ENCODE measurements at regions not wholly inside any gene's neighbourhood (a gene's known extent, or its start where the extent isn't known, plus 50 kb on each side); places are given as distances from the start of the nearest gene placed in this dataset.

DNA sequence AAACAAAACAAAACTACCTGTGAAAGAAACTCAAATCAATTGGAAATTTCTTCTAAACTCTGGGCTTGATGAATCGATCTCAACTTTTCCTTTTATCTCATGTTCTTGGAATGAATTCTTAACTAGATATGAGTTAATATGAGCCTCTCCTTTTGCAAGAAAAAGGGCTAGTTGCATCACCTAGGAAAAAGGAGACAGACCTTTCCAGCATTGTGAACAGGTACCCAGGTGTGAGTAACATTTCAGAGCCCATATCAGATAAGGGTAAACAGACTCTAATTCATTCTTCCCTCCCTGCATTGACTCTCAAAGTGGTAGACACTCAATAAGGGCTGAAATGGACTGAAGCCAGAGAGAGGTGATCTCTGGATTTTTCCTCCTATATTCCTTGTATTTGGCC is 103.8 kb upstream of the AGR3 start:
- DNase-seq: no peak
- ChIA-PET CTCF (interaction anchor here (1.3 kb wide), 1 partner anchor 316 kb away, joined by 5 read pairs; no protein-coding TSS in a partner anchor), POLR2A (no interaction called here)
- H3K36me3 Mint-ChIP-seq (ENCODE audit: low read depth): no peaks in the 10 kb centered on the region
- peaks cover 7% of the 10 kb centered on the region for H3K4me1 Mint-ChIP-seq
- H3K4me3 Mint-ChIP-seq: no peak overlapping the region
- peaks cover 6% of the 10 kb centered on the region for H3K27me3 Mint-ChIP-seq
- no peak overlapping the region for H3K27ac Mint-ChIP-seq
- H3K9me3 Mint-ChIP-seq: no peaks in the 10 kb centered on the region

DNA sequence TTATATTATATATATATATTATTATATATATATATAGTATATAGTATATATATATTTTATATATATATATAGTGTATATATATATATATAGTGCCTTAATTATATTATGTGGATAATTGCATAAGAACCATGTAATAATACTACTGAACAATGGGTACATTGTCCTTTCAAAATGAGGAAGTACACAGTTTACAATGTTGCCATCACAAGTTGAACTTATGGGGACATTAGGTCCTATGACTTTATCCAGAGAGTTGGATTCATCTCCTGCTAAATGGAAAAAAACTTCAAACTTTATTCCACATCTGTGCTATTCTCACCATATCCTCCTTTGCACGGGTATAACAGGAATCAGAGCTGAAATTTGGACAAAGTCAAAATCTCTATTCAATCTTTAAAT is 105.0 kb upstream of the AGR3 start:
- no peak for DNase-seq
- Mint-ChIP-seq H3K27ac (no peak overlapping the region), H3K4me1 (peaks cover 7% of the 10 kb centered on the region), H3K4me3 (no peak overlapping the region), H3K36me3 (ENCODE audit: low read depth) (no peaks in the 10 kb centered on the region), H3K9me3 (no peaks in the 10 kb centered on the region), H3K27me3 (peaks cover 2% of the 10 kb centered on the region)
- ChIA-PET CTCF (no interaction called here), POLR2A (interaction anchor here (0.8 kb wide), 1 partner anchor 313 kb away, joined by 3 read pairs; no protein-coding TSS in a partner anchor)

DNA sequence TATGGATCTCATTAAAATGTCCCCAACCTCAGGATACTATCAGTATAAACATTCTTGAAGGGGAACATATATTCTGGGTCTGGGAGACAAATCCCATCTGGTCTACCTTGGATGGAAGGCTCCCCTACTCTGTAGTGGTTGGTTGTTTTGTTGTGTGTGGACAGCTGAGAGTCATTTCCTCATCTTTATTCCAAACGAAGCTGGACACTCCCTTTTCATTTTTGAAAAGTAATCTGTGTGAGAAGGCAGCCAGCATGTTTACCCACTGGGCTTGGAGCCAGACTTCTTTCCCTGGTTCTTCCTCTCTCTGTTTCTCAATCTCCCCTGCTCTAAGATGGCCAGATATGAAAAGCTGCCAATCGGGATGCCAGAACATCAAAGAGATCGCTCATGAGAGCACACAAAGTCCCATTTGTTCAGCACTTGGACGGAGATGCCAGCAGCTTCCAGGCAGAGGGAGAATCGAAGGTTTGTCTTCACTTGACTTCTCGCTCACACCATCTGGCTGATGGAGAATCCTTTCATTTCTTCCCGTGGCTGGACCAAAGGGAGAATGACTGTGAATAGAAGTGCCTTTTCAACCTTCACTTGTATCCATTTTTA is 108.1 kb upstream of the AGR3 start:
- Mint-ChIP-seq H3K27me3 (peaks cover 3% of the 10 kb centered on the region), H3K4me3 (no peak overlapping the region), H3K27ac (no peak overlapping the region), H3K9me3 (peaks cover under 1% of the 10 kb centered on the region), H3K4me1 (no peaks in the 10 kb centered on the region), H3K36me3 (ENCODE audit: low read depth) (no peaks in the 10 kb centered on the region)
- DNase-seq: no peak
- ChIA-PET CTCF (interaction anchor here (2.1 kb wide), 1 partner anchor 20 kb away, joined by 7 read pairs; no protein-coding TSS in a partner anchor), POLR2A (no interaction called here)

DNA sequence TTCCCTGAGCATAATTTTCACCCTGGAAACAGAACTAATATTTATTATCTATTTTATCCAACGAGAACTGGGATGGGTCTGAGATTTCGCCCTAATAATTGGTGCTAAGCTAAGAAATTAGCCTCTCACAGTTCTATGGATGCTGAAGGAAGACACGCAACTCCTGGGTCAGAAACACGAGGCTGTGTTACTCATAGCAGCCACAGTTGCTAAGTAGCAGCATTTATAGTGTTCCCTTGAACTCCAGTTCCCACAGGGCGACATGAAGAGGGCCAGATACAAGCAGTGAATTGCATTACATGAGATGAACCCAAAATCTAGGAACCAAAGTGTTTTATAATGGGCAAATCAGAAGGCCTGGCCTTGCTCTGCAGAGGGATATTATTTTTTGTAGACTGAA is 109.8 kb upstream of the AGR3 start:
- CTCF ChIA-PET: no interaction called here
- Mint-ChIP-seq H3K4me3 (no peak overlapping the region), H3K27me3 (peaks cover 3% of the 10 kb centered on the region)

DNA sequence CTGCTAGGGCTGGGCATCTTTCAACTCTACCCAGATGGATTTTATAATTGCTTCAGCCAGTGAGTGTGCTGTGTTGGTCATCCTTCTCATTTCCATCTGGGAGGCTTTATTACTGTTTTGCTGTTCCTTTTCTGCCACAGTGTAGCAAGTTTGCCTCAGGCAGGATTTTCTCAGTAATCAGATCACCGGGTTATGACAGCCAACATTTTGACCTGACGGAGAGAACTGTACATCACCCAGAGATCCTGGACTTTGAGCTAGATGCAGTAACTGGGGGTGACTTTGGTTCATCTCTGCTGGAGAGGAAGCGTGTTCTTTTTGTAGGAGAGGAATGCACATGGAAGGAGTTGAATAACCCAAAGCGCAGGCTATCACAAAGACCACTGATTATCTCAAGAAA is 111.8 kb upstream of the AGR3 start:
- no peak for DNase-seq
- H3K36me3 Mint-ChIP-seq (ENCODE audit: low read depth): peaks cover 18% of the 10 kb centered on the region
- H3K27ac Mint-ChIP-seq: no peak overlapping the region
- H3K4me1 Mint-ChIP-seq: peaks cover 4% of the 10 kb centered on the region
- H3K9me3 Mint-ChIP-seq: peaks cover 24% of the 10 kb centered on the region
- no peak overlapping the region for H3K4me3 Mint-ChIP-seq
- ChIA-PET POLR2A (no interaction called here), CTCF (interaction anchor here (1.0 kb wide), 1 partner anchor 11 kb away, joined by 6 read pairs; no protein-coding TSS in a partner anchor)
- peaks cover 3% of the 10 kb centered on the region for H3K27me3 Mint-ChIP-seq

More for the DNA sequence above, 109.8 kb upstream of the AGR3 start:
- Mint-ChIP-seq H3K27ac (no peak overlapping the region), H3K4me1 (no peaks in the 10 kb centered on the region), H3K9me3 (peaks cover 10% of the 10 kb centered on the region), H3K36me3 (ENCODE audit: low read depth) (peaks cover 4% of the 10 kb centered on the region)
- DNase-seq: no peak
- POLR2A ChIA-PET: no interaction called here

DNA sequence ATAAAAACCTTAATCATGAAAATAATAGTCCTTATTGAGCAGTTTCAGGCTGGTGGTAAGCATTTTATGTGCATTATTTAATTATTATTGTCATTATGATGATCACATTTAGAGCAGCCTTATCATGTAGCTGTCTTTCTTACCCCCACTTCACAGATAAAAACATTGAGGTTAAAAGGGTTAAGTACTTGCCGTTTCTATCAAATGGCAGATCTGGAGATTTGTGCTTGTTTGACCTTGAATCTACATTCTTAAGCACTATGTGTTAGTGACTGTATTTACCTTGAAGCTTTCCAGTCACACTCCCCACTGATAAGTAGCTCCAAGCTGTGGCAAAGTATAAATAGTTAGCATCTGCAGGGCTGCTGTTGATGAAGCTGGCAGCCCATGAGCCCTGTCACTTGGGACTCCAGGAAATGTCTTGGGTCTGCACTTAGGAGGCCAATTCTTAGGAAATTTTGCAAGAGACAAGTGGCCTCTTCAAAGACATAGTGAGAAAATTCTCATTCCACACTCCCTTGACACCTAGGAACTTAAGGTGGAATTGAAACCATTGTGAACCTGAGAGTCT is 116.8 kb upstream of the AGR3 start:
- ChIA-PET CTCF (interaction anchor here (1.2 to 1.9 kb wide), 2 partner anchors 15 to 17 kb away, joined by 4 to 17 read pairs; no protein-coding TSS in a partner anchor), POLR2A (interaction anchor here (1.4 to 2.1 kb wide), 2 partner anchors 21 to 263 kb away, joined by 4 to 8 read pairs; no protein-coding TSS in a partner anchor)
- Mint-ChIP-seq H3K27ac (no peak overlapping the region), H3K9me3 (peaks cover 24% of the 10 kb centered on the region), H3K4me1 (peaks cover 23% of the 10 kb centered on the region), H3K4me3 (no peak overlapping the region), H3K27me3 (no peaks in the 10 kb centered on the region), H3K36me3 (ENCODE audit: low read depth) (peaks cover 24% of the 10 kb centered on the region)
- DNase-seq: no peak

DNA sequence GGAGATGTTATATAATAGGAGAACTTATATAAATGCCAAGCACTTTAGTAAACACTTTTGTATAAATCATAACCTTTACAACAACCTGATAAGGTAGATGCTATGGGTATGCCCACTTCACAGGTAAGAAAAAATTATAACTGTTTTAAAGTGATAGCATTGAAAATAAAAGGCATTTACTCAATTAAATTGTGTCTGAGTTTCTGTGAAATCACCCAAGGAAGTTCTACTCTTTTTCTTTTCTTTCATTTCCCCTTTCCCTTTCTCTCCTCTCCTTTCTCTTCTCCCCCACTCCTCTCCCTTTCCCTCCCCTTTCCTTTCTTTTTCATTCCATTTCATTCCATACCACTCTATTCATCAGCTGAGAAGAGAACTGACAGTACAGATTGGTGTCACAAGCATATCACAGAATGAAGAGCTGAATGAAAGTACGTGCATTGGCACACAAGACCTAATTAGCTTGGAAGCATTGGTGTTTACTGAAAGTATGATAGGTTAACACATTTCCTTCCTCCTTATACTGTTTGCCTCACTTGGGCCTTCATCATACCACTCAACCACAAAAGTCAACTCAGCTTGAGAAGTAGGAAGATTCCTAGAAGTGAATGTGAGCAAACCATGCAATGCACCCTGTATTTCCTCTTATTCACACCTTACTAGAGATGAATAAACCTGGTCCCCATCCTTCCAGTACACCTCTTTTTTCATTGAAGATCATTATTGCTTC is 117.9 kb upstream of the AGR3 start:
- Mint-ChIP-seq H3K27me3 (peaks cover 3% of the 10 kb centered on the region), H3K4me3 (peak overlapping the region; percentile 66), H3K27ac (peak overlapping the region; percentile 85), H3K36me3 (ENCODE audit: low read depth) (peaks cover 24% of the 10 kb centered on the region), H3K4me1 (peaks cover 23% of the 10 kb centered on the region), H3K9me3 (peaks cover 24% of the 10 kb centered on the region)
- DNase-seq: peak; percentile 33
- CTCF ChIA-PET: interaction anchor here (1.0 to 1.9 kb wide), 4 partner anchors 9 to 16 kb away, joined by 3 to 17 read pairs (median 6); no protein-coding TSS in a partner anchor
- POLR2A ChIA-PET: interaction anchor here (0.6 to 2.1 kb wide), 8 partner anchors 11 to 307 kb away, joined by 3 to 8 read pairs (median 4); partner anchors contain the start of gene AHR

DNA sequence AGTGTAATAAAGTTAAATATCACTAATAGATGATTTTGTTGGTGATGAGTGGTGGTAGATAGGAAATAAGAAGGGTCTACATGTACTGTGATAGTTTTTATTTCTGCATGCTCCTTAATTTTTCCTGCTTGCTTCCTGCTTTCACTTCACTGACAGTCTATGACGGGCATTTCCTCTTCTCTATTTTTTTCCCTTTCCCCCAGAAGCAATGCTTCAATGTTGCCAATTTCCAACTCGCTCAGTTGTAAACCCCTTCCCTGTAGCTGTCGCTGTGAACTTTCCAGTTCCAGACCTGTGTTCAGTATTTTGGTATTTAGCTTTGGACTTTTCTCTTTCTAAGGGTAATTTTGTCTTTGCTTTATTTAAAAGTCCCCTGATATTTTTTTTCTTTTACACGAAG is 123.5 kb upstream of the AGR3 start:
- Mint-ChIP-seq H3K4me1 (peaks cover 25% of the 10 kb centered on the region), H3K27ac (no peak overlapping the region), H3K27me3 (peaks cover 3% of the 10 kb centered on the region), H3K4me3 (no peak overlapping the region), H3K9me3 (no peaks in the 10 kb centered on the region), H3K36me3 (ENCODE audit: low read depth) (peaks cover 7% of the 10 kb centered on the region)
- DNase-seq: no peak
- CTCF ChIA-PET: interaction anchor here (1.1 kb wide), 1 partner anchor 15 kb away, joined by 3 read pairs; no protein-coding TSS in a partner anchor
- POLR2A ChIA-PET: no interaction called here

DNA sequence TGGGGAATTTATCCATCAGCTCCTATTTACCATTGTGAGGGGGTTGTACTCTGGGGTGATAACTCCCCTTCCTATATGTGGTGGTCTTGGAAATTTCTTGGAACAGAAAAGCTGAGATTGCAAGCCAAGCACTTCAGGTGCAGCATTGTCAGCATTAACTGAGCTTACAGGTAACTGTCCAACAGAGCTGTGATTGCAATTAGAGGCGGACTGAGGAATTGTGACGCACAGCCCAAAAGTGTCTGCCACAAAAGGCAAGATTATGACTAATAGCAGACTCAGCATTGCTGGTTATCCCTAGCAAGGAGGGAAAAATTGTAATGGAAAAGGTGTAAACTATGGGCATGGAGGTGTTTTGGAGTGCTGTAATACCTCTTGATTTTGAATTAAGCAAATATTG is 126.1 kb upstream of the AGR3 start:
- DNase-seq: no peak
- Mint-ChIP-seq H3K27me3 (peaks cover 3% of the 10 kb centered on the region), H3K4me1 (peaks cover 32% of the 10 kb centered on the region), H3K4me3 (no peak overlapping the region), H3K36me3 (ENCODE audit: low read depth) (peaks cover 6% of the 10 kb centered on the region), H3K27ac (no peak overlapping the region), H3K9me3 (no peaks in the 10 kb centered on the region)
- CTCF ChIA-PET: interaction anchor here (1.5 to 4.6 kb wide), 7 partner anchors 8 to 297 kb away, joined by 4 to 23 read pairs (median 7); no protein-coding TSS in a partner anchor
- POLR2A ChIA-PET: interaction anchor here (1.1 kb wide), 1 partner anchor 15 kb away, joined by 3 read pairs; no protein-coding TSS in a partner anchor

DNA sequence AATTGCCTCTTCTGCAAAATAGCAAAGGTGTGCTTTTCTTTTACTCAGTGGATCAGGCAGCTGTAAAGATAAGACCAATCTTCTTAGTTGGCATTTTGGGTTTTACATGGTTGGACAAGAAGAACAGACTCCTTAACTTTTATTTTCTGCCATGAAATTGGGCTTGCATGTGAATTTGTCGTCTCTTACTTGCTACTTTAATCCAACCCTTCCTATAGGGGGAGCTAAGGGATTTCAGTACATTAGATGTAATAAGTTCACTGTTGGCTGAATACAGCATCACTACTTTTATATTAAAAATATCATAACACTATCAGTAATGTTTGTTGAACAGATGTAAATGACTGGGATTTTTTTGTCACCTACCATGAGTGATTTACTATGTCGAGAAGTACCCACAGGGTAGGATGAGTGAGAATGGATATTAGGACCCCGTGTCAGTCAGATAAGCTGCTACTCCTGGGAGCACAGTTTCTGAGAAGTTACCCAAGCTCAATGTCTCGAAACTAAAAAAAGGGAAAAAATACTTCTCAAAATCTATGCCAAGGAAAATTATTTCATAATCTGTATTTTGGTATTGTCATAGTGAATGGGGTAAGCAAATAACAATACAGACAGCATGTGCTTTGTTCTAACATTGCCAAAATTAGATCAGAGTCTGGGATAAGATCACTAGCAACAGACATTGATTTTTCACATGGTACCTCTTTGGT is 127.4 kb upstream of the AGR3 start:
- H3K4me1 Mint-ChIP-seq: peaks cover 33% of the 10 kb centered on the region
- peaks cover 1% of the 10 kb centered on the region for H3K27me3 Mint-ChIP-seq
- H3K36me3 Mint-ChIP-seq (ENCODE audit: low read depth): peaks cover 10% of the 10 kb centered on the region
- no peak overlapping the region for H3K27ac Mint-ChIP-seq
- no peak for DNase-seq
- no peaks in the 10 kb centered on the region for H3K9me3 Mint-ChIP-seq
- ChIA-PET POLR2A (interaction anchor here (1.2 kb wide), 1 partner anchor 289 kb away, joined by 4 read pairs; no protein-coding TSS in a partner anchor), CTCF (interaction anchor here (1.0 to 4.6 kb wide), 11 partner anchors 9 to 296 kb away, joined by 3 to 23 read pairs (median 6); partner anchors contain the start of gene AHR)
- no peak overlapping the region for H3K4me3 Mint-ChIP-seq

DNA sequence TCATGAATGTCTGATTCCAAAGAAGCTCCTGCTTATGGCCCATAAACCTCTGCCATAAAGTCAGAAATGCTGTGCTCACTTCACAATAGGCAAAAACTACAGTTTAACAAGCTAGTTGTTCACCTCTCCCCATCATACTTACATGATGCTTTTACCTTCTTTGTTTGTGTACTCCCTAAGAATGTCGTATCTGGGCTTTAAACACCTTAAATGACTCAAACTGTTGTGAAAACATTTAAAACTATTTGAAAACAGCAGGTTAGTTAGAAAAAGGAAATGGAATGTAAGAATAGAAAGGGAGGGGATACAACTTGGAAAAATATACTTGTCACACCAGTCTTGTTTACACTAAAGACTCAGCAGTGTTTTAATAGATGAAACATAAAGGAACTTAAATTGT is 128.2 kb upstream of the AGR3 start:
- peaks cover 10% of the 10 kb centered on the region for H3K36me3 Mint-ChIP-seq (ENCODE audit: low read depth)
- H3K27ac Mint-ChIP-seq: no peak overlapping the region
- H3K27me3 Mint-ChIP-seq: peaks cover 1% of the 10 kb centered on the region
- POLR2A ChIA-PET: interaction anchor here (1.8 kb wide), 1 partner anchor 134 kb away, joined by 5 read pairs; no protein-coding TSS in a partner anchor
- DNase-seq: no peak
- no peak overlapping the region for H3K4me3 Mint-ChIP-seq
- CTCF ChIA-PET: interaction anchor here (1.0 to 4.6 kb wide), 7 partner anchors 21 to 291 kb away, joined by 3 to 23 read pairs (median 6); partner anchors contain the start of gene AHR
- no peaks in the 10 kb centered on the region for H3K9me3 Mint-ChIP-seq
- H3K4me1 Mint-ChIP-seq: peaks cover 33% of the 10 kb centered on the region

DNA sequence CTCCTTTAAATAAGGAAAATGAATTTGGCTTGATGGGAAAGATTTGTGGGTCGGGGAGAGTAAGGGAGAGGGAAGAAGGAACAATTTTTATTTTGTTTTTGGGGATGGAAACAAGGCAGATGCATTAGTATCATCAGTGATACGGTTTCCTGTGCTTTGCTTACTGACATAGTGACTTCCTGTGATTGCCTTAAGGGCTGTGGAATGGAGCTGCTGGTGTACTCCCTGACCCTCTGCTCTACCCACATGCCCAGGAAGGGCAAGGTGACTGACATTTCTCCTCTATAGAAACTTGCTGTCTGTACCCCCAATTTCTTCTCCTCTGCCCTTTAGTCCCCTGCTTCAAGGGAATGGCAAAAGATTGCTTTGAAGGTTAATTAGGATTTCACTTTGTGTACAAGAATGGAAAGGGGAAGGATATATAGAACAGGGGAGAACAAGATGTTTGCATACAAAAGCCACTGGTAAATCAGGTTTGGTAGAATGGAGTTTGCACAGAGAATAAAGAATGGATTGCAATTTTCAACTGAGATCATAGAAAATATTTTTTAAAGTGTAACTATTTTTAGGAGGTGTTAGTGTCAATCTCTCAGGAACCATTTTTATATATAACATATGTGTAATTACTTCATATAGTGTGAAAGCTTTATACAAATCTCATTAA is 129.0 kb upstream of the AGR3 start:
- CTCF ChIA-PET: interaction anchor here (1.2 to 4.6 kb wide), 4 partner anchors 11 to 51 kb away, joined by 3 to 23 read pairs (median 5); no protein-coding TSS in a partner anchor

More for the DNA sequence above, 129.0 kb upstream of the AGR3 start:
- H3K36me3 Mint-ChIP-seq (ENCODE audit: low read depth): peaks cover 7% of the 10 kb centered on the region
- H3K27ac Mint-ChIP-seq: peak overlapping the region; percentile 15
- peaks cover 35% of the 10 kb centered on the region for H3K4me1 Mint-ChIP-seq
- H3K27me3 Mint-ChIP-seq: peaks cover 1% of the 10 kb centered on the region
- H3K9me3 Mint-ChIP-seq: no peaks in the 10 kb centered on the region
- no peak overlapping the region for H3K4me3 Mint-ChIP-seq
- POLR2A ChIA-PET: interaction anchor here (0.7 to 2.5 kb wide), 7 partner anchors 10 to 379 kb away, joined by 3 to 8 read pairs (median 4); partner anchors contain the start of gene AHR
- peak; percentile 26 for DNase-seq
